Panc1 (cell line): ENCODE measurements at regions not wholly inside any gene's neighbourhood (a gene's known extent, or its start where the extent isn't known, plus 50 kb on each side); places are given as distances from the start of the nearest gene placed in this dataset.

Source experiments
- POLR2AphosphoS5 ChIP-seq: IDR thresholded peaks from 2 replicates; pipeline ENCODE4 v1.6.1; 2012; ENCODE audit warnings: mild to moderate bottlenecking, low read depth, low read length, moderate library complexity
- REST ChIP-seq, 2 experiments: IDR thresholded peaks; 2 replicates each; pipeline ENCODE4 v1.6.1; 2011 to 2012; ENCODE audit warnings: low read depth in 2 of 2, control low read depth in 1 of 2, low read length in 1 of 2, mild to moderate bottlenecking in 1 of 2, moderate library complexity in 1 of 2; ENCODE audit not compliant: insufficient read depth in 1 of 2
- SIN3A ChIP-seq: IDR thresholded peaks from 2 replicates; pipeline ENCODE4 v1.6.1; 2012; ENCODE audit warnings: low read depth, mild to moderate bottlenecking, low read length, moderate library complexity, borderline replicate concordance; ENCODE audit not compliant: insufficient read depth
- TCF7L2 ChIP-seq: IDR thresholded peaks from 2 replicates; pipeline ENCODE4 v1.6.1; 2011; ENCODE audit warnings: mild to moderate bottlenecking, low read depth, low read length, inconsistent platforms
- TF ChIP-seq, protein P1 (sequence below): fragments of 450-650 bp; IDR thresholded peaks from 2 replicates; pipeline ENCODE4 v1.5.1; 2017; ENCODE audit warnings: mild to moderate bottlenecking

- TF ChIP-seq, protein P1, sequence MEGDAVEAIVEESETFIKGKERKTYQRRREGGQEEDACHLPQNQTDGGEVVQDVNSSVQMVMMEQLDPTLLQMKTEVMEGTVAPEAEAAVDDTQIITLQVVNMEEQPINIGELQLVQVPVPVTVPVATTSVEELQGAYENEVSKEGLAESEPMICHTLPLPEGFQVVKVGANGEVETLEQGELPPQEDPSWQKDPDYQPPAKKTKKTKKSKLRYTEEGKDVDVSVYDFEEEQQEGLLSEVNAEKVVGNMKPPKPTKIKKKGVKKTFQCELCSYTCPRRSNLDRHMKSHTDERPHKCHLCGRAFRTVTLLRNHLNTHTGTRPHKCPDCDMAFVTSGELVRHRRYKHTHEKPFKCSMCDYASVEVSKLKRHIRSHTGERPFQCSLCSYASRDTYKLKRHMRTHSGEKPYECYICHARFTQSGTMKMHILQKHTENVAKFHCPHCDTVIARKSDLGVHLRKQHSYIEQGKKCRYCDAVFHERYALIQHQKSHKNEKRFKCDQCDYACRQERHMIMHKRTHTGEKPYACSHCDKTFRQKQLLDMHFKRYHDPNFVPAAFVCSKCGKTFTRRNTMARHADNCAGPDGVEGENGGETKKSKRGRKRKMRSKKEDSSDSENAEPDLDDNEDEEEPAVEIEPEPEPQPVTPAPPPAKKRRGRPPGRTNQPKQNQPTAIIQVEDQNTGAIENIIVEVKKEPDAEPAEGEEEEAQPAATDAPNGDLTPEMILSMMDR = no peak
- TF ChIP-seq POLR2AphosphoS5 (no peak), TCF7L2 (no peak), REST (IDR thresholded peaks at IDR 0.05; ENCODE audit: insufficient read depth in 1 of 2, low read depth in 2 of 2, low read length in 1 of 2) (no peak), SIN3A (no peak)
Observed at GRCh38 chr6:137272403-137272802, 53.2 kb upstream of the IFNGR1 start.
